ENCODE measurements at regions not wholly inside any gene's neighbourhood (a gene's known extent, or its start where the extent isn't known, plus 50 kb on each side); places are given as distances from the start of the nearest gene placed in this dataset.

GRCh38 chr13:48588120-48588519 is 55.2 kb upstream of the RCBTB2 start:
- TF ChIP-seq CTCF (IDR thresholded peaks at IDR 0.05) (no peak), POLR2A (IDR thresholded peaks at IDR 0.05) (no peak), EP300 (IDR thresholded peaks at IDR 0.05) (no peak)

Data from ovary (tissue), 3 donors.